CD4-positive, alpha-beta T cell treated with Interleukin-6 at 100 ng/mL for 8 hours (primary cell): ENCODE measurements at regions not wholly inside any gene's neighbourhood (a gene's known extent, or its start where the extent isn't known, plus 50 kb on each side); places are given as distances from the start of the nearest gene placed in this dataset.
"Not testable (repeated sequence)": the region's sequence is repeated elsewhere in the genome, so short reads cannot be mapped to it uniquely, and the experiment has no call there.

Source experiments
- DNase-seq: peaks from one replicate; pipeline ENCODE4 v3.0.0-alpha.2; 2020; ENCODE audit warnings: mixed read lengths, low spot score

DNA sequence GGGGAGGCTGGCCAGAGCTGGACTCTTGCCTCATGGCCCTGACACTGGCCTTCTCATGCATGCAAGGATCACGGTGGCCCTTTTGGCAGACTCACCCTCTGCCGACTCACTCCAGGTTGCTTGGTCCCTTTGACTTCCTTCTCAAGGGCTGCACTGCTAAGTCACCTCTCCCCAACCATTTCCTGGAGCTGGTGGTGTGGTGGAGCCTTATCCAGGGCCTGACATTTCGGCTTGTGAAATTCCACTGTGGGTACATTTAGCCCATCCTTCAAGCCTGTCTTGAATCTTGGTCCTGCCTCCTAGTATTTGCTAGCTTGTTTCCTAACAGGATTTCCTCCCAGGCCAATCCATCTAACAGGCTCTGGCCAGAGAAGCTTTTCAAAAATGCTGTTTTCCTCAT lies 52.6 kb upstream of the JUN start:
- DNase-seq, result no peak

DNA sequence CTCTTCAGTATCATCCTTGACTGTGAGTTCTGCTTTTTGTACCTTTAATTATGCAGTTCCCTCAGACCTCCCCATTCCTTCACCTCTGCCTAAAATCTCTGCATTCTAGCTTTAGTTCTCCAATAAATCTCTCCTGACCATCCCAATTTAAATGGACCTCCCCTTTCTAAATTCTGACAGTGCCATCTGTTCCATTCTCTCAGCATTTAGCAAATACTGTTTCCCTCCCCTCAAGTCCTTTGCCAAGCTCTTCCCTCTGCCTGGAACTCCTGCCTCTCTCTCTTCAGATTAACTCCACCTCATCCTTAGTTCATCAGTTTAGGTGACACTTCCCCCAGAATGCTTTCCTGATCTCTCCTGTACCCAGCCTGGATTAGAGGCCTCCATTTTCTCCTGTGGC lies 54.0 kb upstream of the JUN start:
- DNase-seq, result no peak

DNA sequence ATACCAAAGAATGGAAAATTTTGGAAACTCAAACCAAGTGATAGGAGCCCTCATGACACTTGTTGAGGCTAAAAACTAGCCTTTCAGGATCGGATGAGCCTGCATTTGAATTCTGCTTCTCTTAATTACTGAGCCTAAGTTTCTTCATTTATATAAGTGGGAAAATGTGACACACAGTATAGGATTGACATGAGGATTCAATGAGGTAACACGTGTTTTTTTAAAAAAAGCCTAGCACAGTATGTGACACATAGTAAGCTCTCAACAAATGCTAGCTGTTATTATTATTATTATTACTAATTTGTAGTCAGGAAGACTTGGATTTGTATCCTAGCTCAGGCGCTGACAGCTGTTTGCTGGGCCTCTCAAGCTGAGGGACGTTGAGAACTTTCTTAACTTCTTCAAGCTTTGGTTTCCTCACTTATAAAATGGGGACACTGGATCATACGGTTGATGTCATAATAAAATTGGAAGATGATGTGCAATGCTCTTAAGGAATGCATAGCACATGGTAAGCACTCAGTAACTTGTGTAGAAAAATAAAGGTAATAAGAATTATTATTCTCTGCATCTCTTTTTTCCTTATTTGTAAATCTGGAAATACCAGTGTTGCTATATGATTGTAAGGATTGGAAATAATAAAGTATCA lies 55.4 kb upstream of the JUN start:
- no peak for DNase-seq

DNA sequence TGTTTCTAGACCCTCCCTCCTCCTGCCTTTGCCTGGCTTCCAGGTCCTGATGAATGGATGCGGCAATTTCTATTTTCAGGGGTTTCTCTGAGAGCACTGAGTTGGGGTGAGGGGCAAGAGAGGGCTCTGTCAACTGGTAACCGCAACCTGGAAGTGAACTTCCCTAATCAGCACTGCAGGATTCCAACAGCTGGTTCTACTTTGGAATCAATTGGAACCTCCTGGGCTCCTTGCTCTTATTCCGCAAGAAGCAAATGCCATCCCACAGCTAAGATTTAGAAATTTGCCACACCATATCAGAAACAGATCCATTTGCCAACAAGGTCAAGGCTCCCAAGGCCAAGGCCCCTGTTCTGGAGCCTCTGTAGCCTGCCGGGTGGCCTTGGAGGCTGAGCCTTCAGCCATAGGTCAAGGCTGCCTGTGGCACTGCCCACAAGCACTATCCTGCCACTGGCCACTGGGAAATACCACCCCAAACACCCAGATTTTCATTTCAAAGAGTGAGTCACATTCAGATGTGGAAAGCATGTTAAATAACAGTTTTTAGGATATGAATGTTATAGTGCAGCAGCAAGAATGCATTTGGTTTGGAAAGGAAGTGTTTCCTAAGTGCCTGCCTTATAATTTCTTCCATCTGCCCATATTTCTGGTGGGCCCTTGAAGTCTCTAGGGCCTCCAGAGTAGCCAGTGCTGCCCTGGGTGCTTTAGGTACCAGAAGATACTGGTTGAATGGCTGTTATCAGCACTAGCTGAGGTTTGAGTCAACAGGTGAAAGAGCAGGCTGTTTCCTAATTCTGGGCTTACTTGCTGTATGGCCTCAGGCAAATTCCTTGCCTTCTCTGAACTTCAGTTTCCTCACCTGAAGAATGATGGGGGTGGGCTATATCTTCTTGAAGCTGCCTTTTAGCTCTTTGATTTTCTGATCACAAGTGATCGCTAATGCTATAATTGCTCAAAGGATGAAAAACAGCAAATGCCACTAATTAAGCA lies 56.3 kb upstream of the JUN start:
- DNase-seq, result no peak

DNA sequence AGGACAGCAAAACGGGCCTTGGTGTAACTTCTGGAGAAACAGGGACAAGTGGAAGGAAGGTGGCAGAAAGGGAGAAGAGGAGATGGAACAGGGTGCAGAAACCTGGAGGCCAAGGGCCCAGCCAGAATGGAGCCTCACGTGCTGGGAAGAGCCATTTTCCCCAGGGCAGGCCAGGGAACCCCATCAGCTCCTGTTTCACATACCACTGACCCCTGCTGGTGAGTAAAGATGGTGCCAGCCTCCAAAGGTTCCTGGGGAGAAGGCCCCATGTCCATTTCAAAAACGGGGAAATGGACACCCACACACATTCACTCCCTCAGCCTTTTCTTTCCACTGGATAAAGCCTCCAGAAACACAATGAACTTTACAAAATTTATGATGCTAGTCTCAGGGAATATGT lies 57.6 kb upstream of the JUN start:
- DNase-seq, result peak; percentile 9

DNA sequence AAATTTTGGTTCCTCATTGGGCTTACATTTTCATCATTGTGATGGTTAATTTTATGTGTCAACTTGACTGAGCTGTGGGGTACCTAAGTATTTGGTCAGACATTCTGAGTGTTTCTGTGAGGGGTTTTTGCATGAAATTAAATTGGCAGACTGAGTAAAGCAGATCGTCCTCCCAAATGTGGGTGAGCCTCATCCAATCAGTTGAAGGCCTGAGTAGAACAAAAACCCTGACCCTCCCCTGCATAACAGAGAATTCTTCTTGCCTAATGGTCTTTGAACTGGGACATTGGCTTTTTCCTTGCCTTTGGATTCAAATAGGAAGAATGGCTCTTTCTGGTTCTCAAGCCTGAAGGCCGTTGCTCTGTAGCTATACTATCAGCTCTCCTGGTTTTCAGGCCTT lies 59.1 kb upstream of the JUN start:
- DNase-seq, result no peak

DNA sequence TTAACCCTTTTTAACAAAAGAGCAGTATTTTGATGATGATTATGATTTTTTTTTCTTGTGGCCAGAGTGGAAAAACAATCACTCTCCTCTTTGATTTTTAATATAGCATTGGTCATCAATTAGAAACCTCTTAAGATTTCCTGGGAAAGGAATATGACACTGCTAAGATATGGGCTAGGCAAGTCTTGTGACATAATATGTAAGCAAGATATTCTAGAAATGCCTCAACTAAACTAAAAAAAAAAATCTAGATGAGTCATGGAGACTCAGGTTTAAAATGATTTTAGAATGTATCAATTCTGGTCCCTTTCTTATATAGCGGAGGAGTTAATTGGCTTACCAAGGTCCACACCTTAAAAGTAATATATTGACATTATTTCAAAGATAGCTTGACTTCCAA lies 60.3 kb upstream of the JUN start:
- DNase-seq, result no peak

DNA sequence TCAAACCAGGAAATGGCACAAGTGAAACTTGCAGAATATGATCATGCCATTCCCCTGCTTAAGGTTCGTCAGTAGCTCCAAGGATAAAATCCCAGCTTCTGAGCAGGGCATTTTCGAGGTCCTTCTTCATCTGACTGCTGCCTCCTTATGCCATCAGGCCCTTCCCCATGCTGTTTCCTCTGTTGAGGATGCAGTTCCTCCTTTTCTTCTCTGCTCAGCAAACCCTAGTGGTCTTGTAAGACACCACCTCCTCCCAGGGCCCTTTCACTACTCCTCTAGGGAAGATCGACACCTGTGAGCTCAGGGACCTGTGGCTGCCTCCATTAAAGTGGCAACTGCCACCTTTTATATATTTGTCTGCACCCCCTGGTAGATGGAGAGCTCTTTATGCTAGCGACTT lies 62.1 kb upstream of the JUN start:
- DNase-seq, result no peak

DNA sequence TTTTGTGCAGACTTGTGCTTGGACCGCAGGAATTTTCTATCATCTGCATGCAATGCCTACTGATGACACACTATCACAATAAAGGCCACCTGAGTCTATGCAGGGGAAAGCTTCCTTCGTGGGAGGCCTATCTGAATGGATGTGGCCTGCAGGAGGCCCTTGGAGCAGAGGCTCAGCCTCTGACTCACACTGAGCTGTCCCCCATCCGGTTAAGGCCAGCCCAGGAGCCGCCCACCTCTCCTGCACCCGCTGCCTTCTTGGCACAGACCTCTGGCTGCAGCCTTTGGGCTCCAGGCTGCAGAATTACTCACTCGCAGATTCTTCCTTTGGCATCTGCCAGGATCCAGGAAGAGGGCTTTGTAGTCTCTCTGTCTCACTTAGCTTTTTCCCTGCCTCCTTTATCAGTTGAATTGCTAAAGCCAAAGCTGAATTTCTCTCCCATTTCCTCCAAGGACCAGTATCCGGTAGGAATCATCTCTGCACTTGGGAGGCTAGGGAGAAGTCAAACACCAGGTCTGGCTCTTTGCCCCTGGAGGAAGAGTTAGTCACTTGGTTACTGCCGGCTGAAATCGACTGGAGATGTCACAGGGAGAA lies 65.1 kb upstream of the JUN start:
- no peak for DNase-seq

DNA sequence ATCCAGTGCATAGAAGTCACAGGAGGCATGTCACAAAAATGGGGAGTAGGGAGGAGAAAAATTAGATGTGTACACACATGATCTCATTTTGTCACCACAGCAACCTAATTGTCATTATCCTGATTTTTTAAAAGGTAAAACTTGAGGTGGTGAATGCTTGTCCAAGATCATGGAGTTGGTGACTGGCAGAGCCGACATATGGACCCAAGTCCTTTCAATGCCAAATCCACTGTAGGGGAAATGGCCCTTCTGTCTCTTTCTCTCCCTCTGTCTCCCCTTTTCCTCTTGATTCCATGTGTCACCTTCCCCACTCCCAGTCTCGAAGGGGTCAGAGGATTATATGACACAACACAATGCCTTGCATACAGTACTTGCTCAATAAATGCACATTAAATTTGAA lies 65.7 kb upstream of the JUN start:
- DNase-seq, result no peak

DNA sequence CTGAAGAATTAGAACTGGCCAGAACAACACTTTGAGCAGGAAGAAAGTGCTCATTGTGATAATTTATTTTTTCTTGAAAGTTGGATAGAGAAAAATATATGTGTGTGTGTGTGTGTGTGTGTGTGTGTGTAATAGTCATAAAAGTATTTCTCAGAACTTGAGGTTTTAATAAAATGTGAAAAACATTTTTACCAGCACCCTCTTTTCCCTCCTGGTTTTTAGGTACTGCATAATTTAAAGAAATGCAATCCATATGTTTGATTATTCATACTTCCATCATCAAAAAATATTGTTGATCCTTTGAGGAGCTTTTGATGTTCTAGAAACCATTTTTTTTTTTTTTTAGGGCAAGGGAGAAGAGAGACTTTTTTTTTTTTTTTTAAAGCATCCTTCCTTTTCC lies 66.8 kb upstream of the JUN start:
- no peak for DNase-seq

DNA sequence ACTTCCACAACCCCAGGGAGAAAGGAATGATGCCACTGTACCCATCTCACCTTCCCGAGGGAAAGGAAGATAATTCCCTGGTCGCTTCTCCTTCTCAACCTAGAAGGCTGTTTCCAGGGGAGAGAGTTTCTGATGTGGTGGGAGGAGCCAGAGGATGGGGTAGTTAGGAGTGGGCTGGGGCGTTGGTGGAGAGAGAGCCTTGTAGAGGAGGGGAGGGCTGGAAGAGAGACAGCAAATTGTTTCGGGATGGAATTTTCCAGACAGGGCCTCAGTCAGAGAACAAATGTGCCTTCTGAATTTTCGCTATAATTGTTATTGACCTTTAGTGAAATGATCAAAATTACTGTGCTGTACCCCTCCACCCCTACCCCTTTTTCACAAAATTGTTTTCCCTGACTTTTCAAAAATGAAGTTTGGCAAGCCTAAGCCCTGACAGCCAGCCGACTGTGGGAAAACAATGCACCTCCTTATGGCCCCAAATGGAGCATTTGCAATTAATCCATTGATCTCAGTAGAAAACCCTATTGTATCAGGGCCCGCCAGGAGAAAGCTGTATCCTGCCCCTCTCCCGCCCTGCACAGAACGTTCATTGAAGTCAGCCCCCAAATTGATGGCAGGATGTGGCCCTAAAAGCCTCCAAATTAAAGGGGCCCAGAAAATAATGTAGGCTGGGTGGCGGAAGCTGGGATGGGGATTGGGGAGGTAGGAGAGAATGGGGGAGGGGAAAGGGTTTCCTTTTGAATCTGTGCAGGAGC lies 69.1 kb upstream of the JUN start:
- DNase-seq, result no peak

DNA sequence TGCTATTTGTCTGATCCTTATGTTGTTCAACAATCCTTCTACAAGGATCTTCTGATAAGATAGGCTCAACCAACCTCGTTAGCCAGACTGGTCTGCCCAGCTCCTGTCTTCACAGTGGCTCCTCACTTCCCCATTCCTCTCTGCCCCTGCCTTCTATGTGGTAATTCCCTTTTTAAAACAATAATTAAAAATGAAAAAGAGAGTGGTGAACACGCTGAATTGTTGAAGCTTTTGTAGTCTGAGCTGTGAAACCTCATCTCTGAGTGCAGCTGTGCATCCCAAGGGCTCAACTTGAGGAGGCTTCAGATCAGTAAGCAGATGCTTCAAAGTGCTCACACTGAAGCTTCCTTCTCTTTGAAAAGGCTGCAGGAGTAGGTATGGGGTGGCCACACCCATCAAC lies 70.7 kb upstream of the JUN start:
- DNase-seq, result no peak

DNA sequence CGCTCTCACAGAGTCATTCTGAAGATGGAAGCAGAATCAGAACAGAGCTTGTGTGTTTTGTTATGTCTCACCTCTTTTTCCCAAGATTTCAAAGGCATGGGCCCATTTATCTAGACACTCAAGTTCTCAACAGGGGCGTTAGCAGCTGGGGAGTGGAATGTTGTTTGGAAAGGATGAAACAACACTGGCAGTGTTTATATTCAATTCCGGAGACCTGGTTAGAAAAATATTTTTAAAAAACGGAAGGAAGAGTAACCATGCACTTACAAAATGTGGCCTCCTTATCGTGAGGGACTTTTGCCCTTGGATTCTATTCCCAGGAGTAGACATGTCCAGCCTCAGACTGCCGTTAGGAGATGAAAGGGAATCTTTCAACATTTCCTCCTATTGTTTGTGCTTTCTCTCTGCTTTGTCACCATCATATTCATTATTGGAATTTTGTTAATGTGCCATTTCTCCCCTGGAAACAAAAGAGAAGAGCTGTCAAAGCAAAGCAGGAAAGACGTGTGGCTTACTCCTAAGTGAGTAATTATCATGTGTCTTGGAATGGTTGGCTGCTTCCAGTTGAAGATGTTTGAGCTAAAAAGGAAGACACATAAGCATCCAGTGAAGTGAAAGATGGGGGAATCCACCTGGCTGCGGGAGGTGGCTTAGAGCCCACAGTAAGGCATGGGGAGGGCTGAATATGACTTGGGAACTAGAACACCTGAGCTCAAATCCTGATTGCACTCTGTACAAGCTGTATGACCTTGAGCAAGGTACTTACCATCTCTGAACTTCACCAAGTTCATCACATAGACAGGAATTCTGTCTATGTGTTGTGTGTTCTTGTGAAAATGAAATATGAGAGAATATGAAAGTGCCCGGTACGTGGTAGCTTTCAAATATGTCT lies 71.7 kb upstream of the JUN start:
- no peak for DNase-seq

DNA sequence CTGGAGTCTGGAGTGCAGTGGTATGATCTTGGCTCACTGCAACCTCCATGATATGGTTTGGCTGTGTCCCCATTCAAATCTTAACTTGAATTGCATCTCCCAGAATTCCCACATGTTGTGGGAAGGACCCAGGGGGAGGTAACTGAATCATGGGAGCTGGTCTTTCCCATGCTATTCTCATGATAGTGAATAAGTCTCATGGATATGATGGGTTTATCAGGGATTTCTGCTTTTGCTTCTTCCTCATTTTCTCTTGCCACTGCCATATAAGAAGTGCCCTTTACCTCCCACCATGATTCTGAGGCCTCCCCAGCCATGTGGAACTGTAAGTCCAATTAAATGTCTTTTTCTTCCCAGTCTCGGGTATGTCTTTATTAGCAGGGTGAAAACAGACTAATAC lies 72.4 kb upstream of the JUN start:
- DNase-seq, result not testable (repeated sequence)

DNA sequence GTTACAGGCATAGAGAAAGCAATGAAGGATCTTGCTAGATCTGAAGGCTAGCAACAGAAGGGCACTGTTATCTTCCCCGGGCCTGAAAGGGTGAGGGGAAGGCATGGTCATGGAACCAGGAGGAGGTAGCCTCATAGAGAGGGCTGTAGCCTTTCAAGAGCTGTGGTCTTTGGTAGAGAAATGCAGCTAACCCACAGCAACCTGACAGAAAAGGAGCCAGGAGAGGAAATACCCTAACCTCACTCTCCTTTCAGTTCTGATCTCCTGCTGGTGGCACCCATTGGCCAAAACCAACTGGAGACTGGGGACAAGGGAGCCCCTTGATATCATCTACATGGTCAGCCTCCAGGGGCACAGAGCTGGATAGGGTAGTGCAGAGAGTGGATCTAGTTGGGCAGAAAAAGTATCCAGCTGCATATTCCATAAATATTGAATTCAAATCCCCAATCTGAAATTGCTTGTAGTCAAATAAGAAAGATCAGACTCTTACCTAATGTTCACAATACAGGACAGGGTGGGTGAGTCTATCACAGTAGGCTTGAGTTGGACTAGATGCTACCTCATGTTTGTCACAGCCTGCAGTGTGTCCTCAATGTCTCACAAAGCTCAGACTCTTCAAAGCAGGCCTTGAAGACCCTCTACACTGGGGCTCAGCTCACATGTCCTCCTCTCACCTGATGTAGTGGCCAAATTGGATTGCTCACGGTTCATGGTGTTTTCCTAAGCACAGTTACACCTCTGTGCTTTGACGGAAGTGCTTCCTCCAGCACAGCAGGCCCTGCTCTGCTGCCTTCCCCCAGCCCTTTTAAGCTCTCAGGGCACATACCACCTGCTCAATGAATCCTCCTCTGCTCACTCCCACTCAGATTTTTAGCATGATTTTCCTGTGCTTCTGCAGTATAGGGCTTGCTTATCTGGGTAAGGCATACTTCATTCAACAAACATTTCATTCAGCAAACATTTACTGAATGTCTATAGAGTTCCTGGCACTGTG lies 74.1 kb upstream of the JUN start:
- DNase-seq, result peak; percentile 56

DNA sequence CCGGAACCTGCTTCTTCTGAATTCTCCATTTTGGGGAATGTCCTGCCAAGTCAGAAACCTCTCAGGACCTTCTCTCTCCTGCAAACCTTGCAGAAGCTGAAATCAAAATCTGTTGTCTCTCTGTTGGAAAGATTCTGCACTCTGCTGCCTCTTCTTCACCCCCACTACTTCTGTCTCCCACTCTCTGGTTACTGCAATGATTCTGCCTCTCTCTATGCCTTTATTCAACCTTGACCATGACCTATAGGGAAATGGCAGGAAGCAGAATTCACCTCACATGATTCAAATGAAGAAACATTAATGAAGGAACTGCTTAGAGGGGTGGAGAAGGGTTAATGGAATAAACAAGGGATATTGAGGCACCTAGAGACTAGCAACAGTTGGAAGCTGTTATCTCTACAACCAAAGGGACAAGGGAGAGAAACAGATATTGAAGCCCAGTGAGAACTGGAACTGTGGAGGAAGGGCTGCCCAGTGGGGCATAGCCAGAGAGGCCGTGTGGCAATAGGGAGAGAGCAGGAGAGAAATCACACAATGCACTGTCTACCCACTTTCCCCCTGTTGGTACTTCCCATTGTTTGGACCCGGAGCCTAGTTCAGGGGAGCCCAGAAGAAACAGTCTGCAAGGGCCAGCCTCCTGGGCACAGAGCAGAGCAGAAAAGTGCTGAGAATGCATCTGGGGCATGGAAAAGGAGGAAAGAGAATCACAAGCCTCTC lies 76.1 kb upstream of the JUN start:
- DNase-seq, result no peak

DNA sequence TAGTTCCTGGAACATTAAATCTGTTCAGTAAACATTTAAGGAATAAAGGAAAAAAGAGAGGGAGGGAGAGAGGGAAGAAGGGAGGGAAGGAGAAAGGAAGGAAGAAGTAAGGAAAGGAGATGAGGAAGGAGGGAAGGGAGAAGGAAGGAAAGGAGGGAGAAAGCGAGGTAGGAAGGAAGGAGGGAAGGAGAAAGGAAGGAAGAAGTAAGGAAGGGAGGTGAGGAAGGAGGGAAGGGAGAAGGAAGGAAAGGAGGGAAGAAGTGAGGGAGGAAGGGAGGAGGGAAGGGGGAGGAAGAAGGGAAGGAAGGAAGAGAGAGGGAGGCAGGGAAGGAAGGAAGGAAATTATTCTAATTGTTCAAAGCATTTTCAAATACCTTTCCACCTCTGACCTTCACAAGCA lies 77.2 kb upstream of the JUN start:
- DNase-seq, result no peak

DNA sequence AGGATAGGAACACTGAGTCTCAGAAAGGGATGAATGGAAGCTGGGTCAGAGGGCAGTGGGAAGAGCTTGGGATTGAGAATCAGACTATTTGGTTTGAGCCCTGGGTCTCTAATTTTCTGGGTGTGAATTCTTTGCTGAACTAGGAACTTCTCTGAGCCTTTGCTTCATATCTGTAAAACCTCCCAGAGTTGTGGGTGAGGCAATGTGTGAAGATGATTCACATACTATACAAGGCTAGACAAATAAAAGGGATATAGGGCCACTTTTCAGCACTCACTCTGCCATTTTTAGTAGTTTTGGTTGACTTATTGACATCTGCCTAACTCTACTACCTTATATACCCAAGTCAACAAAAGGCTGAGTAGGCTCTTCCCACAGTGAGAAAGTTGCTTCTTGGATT lies 77.7 kb upstream of the JUN start:
- DNase-seq, result no peak
